NCI-H774 (cell line): ENCODE measurements at regions not wholly inside any gene's neighbourhood (a gene's known extent, or its start where the extent isn't known, plus 50 kb on each side); places are given as distances from the start of the nearest gene placed in this dataset.
"Not testable (repeated sequence)": the region's sequence is repeated elsewhere in the genome, so short reads cannot be mapped to it uniquely, and the experiment has no call there.

Experiments used
- DNase-seq: peaks from one replicate; lab custom pipeline; 2025; lab: John Stamatoyannopoulos, UW

DNA sequence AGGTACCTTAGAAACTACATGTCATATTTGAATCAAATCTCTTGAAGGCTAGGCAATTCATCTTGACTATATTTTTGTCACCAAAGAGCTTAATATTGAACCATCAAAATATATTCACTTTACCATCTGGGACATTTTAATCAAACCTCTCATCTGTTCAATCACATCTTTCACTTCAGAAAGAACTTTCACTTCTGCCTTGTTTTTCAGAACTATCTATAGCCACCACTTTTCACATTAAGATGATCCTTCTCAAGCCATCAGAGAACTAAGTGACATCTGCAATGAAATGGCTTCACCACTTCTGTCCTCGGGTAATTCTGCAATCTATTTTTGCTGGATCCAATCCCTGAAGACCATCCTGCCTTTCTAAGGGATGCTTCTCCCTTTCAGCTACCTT is 57.8 kb downstream of the OR2B2 start:
- DNase-seq = no peak

DNA sequence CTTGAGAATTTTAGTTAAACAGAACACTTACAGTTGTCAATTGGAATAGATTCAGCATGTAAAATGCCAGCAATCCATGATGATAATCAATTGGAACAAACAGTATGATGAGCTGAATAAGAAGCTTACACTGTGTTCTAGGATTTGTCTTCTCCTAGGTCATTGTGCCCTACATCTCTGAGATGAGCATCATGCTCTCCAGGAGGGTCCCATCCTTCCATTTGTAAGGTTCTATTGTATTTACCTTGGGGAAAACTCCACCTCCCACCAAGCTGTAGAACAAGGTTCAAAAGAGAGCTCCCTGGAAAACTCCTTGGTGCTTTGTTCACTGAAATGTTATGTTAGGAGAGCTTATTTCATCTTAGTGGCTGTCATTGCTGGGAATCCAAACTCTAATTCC is 60.8 kb downstream of the OR2B2 start:
- no peak for DNase-seq

DNA sequence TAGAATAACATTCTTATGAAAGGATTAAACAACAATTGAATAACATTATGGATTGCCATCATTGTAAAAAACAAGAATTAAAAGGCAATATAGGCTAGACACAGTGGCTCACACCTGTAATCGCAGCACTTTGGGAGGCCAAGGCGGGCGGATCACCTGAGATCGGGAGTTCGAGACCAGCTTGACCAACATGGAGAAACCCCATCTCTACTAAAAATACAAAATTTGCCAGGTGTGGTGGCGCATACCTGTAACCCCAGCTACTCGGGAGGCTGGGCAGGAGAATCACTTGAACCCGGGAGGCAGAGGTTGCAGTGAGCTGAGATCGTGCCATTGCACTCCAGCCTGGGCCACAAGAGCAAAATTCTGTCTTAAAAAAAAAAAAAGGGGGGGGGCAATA is 63.2 kb downstream of the OR2B2 start:
- DNase-seq = not testable (repeated sequence)

DNA sequence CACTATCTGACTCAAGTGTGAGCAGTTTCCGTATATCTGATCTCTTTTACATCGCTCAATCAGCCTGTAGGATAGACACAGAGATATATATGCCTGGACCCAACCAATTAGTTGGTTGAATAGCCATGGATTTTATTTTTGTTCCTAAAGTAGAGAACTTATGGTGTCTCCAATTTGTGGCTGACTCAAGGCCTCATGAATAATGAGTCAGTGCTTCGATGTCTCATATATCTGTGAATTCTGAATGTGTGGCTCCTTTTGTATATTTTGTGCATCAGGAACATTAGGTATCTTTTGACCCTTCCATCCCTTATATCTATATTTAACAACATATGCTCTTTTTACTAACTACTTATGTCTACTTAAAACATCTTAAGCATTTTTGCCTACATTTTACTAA is 64.5 kb downstream of the OR2B2 start:
- no peak for DNase-seq

DNA sequence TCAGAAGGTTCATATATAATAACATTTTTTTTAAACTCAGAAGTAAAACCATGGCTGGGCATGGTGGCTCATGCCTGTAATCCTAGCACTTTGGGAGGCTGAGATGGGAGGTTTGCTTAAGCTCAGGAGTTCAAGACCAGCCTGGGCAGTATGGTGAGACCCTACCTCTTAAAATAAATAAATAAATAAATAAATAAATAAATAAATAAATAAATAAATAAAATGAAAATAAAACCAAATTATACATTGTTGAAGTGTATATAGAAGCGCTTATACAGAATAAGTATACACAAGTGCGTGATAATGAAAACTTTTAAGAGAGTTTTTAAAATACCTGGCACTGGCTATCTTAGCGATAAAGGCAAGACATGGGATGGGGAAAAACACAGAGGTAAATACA is 71.6 kb downstream of the OR2B2 start:
- DNase-seq = no peak

DNA sequence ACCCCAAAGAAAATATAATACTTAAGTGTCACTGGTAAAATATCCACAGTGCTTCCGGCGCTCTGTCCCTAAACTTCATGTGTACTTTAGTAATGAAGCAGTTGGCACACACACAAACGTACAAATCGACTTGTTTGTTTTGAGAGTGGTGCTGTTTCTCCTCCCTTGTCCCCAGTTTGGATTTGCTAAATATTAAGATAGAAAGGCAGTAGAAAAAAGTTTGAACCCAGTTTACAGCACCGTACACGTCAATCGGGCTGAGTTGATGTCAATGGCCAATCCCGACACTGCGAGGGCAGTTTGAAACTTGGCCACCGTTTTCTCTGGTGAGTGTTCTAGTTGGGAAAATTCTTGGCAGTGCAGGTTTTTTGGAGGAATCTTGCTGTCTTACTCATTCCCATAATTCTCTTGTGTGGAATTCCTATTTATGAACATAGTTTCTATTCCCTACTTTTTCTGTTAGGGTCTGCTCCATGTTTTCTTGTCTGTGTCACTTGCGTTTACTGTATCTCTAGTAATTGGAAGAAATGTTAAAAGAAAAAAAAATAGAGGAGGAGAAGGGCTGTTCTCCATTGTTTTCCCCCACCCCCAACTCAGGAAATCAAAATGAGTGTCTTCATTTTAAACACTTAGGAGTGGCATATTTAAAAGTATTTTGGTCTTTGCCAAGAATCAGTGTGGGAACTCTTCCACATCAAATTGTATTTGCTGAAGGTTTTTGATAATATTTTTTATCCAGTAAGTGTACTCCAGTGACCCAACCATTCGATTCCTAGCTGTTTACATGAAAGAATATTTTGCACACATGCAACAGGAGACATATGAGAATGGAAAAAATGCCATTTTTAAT is 72.3 kb downstream of the OR2B2 start:
- DNase-seq = peak; percentile 11

DNA sequence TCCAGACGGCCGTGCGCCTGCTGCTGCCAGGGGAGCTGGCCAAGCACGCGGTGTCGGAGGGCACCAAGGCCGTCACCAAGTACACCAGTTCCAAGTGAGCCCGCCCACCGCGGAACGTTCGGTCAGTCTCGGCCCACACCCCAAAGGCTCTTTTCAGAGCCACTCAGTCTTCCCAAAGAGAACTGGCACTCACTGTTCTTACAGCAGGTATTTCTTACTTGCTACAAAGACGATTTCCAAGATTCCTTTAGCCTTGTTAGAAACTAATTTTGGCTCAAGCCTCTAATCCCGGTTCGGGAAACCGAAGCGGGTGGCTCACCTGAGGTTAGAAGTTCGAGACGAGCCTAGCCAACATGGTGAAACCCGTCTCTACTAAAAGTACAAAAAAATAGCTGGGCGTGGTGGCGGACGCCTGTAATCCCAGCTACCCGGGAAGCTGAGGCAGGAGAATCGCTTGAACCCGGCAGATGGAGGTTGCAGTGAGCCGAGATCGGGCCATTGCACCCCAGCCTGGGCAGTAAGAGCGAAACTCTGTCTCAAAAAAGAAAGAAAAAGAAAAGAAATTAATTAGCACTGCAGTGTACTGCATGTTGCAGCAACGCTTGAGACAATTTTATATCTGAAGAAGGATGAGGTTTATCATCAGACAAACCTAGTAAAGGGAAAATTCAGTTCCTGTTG is 73.1 kb downstream of the OR2B2 start:
- DNase-seq = peak; percentile 42

DNA sequence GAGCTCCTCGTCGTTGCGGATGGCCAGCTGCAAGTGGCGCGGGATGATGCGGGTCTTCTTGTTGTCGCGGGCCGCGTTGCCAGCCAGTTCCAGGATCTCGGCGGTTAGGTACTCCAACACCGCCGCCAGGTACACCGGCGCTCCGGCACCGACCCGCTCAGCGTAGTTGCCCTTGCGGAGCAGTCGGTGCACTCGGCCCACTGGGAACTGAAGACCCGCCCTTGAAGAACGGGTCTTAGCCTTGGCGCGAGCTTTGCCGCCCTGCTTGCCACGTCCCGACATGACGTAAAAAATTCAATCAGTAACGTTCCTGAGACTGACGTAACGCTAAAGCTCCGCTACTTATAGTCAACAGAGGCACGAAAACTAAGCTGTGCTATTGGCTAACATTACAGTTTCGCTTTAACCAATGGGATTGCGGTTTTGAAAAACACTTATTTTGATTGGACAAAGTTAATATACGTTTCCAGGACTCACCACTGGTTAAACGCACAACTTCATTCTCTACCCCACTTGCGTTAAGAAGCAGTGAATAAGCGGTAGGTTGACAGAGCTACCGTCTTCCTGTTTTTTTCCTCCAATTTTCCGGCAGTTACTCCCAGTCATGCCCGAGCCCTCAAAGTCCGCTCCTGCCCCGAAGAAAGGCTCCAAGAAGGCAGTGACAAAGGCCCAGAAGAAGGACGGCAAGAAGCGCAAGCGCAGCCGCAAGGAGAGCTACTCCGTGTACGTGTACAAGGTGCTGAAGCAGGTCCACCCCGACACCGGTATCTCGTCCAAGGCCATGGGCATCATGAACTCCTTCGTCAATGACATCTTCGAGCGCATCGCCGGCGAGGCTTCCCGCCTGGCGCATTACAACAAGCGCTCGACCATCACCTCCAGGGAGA is 73.9 kb downstream of the OR2B2 start:
- DNase-seq = peak; percentile 97

DNA sequence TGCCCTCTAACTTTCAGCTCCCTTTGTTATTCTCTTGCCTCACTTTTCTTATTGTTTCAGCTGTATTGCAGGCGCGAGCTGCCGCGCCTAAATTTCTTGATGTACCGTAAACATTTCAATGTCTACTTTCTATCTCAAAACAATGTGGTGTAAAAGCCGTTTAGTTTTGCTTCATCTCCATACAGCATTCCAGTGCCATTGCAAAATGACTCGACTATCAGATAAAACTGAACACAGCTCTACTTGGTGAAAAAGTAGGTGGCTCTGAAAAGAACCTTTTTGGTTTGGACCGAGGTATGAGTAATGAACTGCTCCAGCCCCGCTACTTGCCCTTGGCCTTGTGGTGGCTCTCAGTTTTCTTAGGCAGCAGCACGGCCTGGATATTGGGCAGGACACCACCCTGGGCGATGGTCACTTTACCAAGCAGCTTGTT is 74.6 kb downstream of the OR2B2 start:
- DNase-seq = no peak

DNA sequence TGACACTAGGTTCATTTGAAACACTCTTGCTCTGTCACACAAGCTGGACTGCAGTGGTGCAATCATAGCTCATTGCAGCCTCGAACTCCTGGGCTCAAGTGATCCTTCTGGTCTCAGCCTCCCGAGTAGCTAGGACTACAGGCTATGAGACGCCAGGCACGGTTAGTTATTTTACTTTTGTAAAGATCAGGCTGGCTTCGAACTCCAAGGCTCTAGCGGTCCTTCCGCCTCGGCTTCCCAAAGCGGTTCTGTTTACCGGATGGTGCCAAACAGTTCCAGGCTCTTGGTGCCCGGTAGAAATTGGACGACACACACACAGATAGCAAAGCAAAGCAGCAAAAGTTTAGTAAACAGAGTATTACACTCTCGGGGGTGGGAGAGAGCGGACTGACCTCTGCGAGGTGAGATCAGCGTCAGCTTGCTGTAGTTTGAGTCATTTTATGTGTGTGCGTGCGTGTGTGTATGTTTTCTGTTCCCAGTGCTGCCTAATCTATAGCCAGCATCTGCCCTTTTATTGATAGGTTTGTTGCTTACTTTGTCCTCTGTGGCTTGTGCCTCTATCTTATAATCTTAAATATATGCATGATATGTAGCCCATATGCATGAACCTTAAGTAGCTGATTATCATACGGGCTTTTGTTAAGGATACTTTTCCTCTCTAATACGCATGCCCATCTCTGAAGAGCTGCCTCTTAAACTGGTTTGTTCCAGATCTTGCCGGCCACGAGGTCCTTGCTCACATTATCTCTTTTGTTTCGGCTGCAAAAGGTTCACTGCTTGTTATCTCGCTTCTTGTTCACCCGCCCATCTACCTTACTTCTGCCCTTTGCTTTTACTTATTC is 75.2 kb downstream of the OR2B2 start:
- peak; percentile 81 for DNase-seq

DNA sequence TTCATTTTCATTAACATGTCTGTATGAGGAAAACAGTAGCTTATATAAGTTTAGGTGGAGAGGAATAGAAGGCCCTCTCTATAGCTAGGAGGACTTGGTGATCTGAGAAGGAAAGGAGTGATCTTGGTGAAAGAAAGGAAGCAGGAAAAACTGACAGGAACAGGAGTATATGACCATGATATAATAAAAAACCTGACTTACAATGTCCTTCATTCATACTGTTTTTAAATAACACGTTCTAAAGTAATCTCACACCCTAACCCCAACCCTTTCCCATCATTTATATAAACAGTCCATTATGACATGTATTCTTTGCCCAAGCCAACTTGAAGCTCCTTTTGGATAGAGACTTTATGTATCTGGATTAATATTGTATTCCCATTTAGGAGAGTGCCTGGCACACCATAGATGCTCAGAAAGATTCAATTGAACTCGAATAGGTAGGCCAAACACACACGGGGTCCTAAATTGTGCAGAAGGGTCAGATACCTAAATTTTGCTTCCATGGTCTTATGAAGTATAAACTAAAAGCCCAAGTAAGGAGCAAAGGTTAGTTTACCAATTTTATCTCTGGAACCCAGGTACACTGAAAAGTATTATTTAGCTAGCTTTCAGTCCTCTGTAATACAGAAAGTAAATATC is 75.9 kb downstream of the OR2B2 start:
- no peak for DNase-seq

DNA sequence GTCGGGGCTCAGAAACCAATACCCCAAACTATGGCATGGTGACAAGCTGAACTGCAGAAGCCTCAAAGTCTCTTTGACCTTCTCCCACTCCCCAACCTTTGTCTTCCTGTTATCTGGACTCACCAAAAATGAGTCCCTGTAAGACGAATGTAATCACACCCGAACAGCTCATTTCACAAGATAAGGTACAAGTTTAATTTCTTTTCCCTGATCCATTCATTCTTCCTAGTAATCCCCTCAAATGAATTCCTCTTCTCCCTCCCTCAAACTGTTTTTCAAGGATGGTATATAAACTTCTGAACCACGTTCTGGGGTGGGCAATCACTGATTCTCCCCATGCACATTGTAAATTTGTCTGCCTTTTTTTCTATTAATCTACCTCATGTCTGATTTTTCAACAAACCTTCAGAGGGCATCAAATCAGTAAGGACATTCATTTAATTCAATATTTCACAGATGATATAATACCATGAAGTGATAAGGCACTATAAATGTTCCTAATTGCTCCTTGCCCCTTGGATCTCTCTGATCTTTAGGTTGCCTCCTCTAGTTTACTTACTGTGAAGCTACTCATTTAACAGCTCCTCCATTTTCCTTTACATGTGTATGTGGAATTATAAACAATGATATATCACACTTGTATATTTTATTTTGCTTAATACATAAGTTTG is 77.2 kb downstream of the OR2B2 start:
- no peak for DNase-seq

DNA sequence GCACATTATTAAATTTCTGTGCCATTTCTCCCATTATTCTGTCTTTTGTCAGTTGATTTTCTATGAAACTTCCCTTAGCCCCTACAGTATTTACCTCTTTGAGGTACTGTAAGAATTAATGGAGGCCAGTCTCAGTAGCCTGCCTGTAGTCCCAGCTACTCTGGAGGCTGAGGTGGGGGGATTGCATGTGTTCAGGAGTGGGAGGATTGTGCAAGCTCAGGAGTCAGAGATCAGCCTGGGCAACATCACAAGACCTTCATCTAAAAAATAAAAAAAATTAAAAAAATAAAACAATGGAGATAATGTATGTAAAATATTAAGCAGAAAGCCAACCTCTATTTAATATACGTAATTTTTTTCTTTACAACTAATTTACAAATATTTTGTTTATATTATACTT is 77.8 kb downstream of the OR2B2 start:
- no peak for DNase-seq

DNA sequence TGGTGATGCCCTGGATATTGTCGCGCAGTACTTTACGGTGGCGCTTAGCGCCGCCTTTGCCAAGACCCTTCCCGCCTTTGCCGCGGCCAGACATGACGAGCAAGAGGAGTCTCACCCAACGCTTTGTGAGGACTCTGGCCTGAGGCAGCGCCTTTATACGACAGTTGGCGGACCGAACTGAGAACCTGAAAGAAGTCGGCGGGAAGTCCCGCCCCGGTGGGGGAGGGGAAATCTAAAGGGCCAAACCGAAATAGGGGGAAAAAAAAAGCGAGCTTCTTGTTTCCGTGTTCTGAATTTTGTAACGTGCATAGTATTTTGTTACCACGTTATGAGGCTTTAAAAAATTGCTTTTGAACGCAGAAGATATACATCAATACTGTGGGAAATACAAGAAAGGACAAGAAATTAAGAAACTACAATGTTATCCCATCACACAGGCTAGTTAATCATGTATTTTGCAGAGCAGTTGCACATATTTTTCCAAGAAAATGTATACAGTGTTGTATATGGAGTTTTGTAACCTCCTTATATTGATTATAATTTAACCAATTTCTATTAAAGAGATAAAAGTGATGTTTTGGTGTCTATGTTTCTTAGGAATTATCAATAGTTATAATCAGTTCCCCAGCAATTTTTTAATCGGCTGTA is 80.6 kb downstream of the OR2B2 start:
- DNase-seq = peak; percentile 76

DNA sequence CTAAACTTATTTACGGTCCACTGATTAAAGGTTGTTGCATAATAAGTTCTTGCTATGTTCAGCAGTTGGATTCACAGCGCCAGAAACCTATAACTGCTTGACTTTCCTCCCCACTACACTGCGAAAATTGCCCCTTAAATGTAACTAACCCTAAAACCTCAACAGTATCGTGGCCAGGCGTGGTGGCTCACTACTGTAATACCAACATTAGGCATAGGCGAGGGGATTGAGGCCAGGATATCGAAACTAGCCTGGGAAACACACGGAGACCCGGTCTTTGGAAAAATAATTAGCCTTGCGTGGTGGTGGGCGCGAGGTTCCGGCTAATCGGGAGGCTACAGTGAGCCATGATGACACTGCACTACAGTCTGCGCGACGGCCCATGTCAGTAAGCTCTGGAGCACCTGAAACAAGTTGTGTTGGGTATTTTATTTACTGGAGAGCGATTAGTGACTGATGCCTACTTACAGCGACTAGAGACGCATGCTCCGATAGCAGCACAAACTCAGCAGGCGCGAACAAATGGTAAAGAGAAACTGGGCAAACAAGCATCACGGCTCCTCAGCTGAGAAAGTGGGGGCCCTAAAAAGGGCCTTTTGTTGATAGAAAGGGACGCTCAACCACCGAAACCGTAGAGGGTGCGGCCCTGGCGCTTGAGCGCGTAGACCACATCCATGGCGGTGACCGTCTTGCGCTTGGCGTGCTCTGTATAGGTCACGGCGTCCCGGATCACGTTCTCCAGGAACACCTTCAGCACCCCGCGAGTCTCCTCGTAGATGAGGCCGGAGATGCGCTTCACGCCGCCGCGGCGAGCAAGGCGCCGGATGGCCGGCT is 81.4 kb downstream of the OR2B2 start:
- DNase-seq = peak; percentile 12

DNA sequence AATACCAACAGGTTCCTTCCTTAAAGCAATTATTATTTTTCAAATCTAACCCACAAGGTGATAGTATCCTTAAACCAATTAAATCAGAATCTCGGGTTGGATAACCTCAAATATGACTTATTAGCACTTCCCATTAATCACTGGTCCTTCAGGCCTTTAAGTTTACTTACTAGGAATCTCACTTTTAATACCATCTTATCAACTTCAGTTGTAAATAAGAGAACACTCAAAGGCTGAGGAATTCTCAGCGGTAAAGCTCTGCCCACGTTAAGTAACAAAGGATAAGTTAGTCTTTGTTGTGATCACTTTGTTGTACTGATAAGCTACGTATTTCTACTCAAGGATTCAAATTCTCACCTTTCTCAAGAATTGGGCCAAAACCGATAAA is 82.0 kb downstream of the OR2B2 start:
- DNase-seq = no peak

DNA sequence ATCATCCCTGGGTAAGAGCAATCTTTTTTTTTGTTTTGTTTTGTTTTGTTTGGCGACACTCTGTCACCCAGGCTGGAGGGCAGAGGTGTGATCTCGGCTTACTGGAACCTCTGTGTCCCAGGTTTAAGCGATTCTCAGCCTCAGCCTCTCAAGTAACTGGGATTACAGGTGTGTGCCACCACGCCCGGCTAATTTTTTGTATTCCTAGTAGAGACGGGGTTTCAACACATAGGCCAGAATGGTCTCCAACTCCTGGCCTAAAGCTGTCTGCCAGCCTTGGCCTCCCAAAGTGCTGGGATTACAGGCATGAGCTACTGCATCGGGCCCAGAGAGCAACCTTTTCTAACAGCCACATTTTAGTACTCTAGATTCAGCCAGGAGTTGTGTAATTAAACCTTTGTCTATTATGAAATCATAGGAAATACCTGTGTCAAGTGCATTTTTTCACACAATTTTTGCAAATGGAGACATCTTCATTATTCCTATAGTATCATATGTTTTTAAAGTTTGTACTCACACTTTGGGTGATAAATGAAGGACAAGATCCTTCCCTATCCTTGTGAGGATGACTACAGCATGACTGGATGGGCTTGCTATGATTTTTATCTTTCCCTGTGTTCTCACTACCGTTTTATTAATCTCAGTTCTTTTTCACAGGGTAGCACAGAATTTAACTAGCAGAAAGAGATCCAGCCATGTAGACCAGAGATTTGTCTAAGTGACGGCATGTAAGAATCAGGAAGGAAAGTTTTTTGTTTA is 82.6 kb downstream of the OR2B2 start:
- DNase-seq = no peak

DNA sequence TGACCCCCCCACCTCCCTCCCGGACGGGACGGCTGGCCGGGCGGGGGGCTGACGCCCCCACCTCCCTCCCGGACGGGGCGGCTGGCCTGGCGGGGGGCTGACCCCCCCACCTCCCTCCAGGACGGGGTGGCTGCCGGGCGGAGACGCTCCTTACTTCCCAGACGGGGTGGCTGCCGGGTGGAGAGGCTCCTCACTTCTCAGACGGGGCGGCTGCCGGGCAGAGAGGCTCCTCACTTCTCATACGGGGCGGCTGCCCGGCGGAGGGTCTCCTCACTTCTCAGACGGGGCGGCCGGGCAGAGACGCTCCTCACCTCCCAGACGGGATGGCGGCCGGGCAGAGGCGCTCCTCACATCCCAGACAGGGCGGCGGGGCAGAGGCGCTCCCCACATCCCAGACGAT is 84.7 kb downstream of the OR2B2 start:
- DNase-seq = not testable (repeated sequence)
